OCI-LY3 (cell line): ENCODE measurements at regions not wholly inside any gene's neighbourhood (a gene's known extent, or its start where the extent isn't known, plus 50 kb on each side); places are given as distances from the start of the nearest gene placed in this dataset.

Experiments used
- CTCF ChIP-seq: fragments of 200-600, 300-600 bp; sonication (generic); IDR thresholded peaks from 2 replicates; pipeline ENCODE4 v1.5.1; 2014; ENCODE audit warnings: antibody characterized with exemption, low read length, low read depth
- EZH2phosphoT487 ChIP-seq: fragments of 200-600 bp; shearing (Covaris generic); IDR thresholded peaks from 2 replicates; pipeline ENCODE4 v1.6.1; 2018; ENCODE audit warnings: antibody characterized with exemption, mixed run types, low read depth

- TF ChIP-seq CTCF, result no peak
- no peak for TF ChIP-seq EZH2phosphoT487
Observed at GRCh38 chr2:209369656-209370055, 54.2 kb upstream of the MAP2 start.
